GM12873 (cell line): ENCODE measurements at regions not wholly inside any gene's neighbourhood (a gene's known extent, or its start where the extent isn't known, plus 50 kb on each side); places are given as distances from the start of the nearest gene placed in this dataset.

ENCODE experiments used
- TF ChIP-seq, protein P1 (sequence below): IDR thresholded peaks from 2 replicates; pipeline ENCODE4 v1.5.1; 2012; ENCODE audit warnings: low read depth, mild to moderate bottlenecking, moderate library complexity, low read length, control low read depth; ENCODE audit not compliant: insufficient read depth; ENCODE audit errors: missing control alignments

DNA sequence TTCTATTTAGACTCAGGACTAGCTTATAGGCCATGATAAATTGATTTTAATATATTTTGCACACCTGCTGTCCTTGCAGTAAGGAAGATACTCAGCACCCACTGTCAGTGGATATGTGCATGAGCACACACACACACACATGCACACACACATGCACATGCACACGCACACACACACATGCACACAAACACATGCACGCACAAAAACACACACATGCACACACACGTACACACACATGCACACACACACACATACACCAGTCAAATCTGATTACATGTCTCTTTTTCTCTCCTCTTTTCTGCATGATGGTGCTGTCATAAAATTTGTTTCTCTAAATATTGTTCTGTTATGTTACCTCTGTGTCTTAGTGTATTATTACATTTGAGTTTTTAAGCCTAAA, 87.3 kb upstream of the OSTN start:
- TF ChIP-seq, protein P1, sequence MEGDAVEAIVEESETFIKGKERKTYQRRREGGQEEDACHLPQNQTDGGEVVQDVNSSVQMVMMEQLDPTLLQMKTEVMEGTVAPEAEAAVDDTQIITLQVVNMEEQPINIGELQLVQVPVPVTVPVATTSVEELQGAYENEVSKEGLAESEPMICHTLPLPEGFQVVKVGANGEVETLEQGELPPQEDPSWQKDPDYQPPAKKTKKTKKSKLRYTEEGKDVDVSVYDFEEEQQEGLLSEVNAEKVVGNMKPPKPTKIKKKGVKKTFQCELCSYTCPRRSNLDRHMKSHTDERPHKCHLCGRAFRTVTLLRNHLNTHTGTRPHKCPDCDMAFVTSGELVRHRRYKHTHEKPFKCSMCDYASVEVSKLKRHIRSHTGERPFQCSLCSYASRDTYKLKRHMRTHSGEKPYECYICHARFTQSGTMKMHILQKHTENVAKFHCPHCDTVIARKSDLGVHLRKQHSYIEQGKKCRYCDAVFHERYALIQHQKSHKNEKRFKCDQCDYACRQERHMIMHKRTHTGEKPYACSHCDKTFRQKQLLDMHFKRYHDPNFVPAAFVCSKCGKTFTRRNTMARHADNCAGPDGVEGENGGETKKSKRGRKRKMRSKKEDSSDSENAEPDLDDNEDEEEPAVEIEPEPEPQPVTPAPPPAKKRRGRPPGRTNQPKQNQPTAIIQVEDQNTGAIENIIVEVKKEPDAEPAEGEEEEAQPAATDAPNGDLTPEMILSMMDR = no peak

- TF ChIP-seq, protein P1 = no peak
Measured at GRCh38 chr3:191105418-191105817, 93.6 kb upstream of the OSTN start.

DNA sequence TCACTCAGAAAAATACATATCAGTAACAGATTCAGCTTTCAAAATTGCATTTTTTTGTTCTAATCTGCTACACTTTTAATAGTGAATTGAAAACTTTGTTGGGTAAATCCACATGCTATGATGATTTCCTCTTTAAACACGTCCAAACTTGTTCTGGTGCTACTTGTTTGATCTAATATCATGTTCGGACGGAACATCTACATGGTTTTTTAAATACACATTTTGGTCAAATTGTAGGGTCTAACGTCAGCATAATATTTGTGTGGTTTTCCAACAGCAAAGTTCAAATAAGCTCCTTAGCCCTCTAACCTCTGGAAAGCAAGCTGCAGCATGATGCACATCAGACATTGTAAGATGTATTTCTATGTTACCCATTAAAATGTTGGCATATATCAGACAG, 98.5 kb upstream of the OSTN start:
- TF ChIP-seq, protein P1 = no peak

DNA sequence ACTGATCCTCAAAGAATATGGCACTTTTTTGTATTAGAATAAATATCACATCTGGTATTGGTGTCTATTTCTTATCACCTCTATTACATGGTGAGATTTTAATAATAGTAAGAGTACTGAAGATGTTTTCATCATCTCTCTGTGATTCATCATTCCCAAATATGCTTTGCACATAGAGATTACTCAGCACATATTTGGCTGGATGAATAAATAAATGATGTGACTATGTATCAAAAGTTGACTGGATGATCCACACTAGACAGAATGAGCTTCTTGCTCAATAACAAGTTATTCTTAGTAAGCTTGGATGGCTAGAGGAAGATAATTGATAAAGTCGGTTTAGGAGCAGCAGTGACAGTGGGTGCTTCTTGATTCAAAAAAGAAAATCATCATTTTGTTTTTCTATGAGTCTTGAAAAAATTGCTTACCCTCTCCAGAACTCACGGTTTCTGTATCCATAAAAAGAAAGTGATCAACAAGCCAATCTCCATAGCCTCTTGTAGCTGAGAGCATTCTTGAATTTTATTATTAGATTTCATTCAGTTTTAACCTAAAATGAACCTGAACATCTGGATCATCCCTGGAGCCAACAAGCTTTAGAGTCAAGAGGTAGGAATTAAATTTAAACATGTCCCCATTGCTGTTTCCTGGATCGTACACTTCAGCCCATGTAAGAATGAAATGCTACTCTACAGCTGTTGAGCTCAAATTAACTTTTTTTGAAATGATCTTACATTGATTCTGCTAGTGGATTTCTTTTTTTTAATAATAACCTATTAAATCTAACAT, 104.8 kb upstream of the OSTN start:
- TF ChIP-seq, protein P1 = no peak

- TF ChIP-seq, protein P1 = no peak
Measured at GRCh38 chr3:191087391-191087790, 111.7 kb upstream of the OSTN start.

GRCh38 chr3:191085091-191085490, 114.0 kb upstream of the OSTN start:
- TF ChIP-seq, protein P1 = no peak

- TF ChIP-seq, protein P1 = no peak
Measured at GRCh38 chr3:191076903-191077552, 122.0 kb upstream of the OSTN start.
